ENCODE measurements at regions not wholly inside any gene's neighbourhood (a gene's known extent, or its start where the extent isn't known, plus 50 kb on each side); places are given as distances from the start of the nearest gene placed in this dataset.

DNA sequence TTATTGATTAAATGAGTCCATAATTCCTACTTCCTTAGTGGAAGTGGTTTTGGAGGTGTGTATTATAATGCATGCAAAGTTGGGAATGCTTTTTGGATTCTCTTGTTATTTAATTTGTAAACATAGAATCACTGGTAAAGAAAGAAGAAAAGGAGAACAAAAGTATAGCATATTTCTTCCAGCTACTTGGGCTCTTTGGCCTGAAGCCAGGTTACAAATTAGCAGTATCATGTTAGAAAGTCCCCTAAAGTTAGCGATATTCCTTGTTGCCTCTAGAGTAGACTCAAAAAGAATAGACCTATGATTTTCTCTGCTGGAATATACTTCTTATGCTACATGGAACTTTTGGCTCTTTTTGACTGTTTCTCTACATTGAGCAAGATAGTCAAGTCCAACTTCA is 60.6 kb upstream of the CD28 start:
- TF ChIP-seq, protein P1, sequence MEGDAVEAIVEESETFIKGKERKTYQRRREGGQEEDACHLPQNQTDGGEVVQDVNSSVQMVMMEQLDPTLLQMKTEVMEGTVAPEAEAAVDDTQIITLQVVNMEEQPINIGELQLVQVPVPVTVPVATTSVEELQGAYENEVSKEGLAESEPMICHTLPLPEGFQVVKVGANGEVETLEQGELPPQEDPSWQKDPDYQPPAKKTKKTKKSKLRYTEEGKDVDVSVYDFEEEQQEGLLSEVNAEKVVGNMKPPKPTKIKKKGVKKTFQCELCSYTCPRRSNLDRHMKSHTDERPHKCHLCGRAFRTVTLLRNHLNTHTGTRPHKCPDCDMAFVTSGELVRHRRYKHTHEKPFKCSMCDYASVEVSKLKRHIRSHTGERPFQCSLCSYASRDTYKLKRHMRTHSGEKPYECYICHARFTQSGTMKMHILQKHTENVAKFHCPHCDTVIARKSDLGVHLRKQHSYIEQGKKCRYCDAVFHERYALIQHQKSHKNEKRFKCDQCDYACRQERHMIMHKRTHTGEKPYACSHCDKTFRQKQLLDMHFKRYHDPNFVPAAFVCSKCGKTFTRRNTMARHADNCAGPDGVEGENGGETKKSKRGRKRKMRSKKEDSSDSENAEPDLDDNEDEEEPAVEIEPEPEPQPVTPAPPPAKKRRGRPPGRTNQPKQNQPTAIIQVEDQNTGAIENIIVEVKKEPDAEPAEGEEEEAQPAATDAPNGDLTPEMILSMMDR (IDR thresholded peaks at IDR 0.05): no peak
- DNase-seq: no peak
- H3K9ac ChIP-seq (ENCODE audit: low read depth in 2 of 2, low read length in 2 of 2): no peak overlapping the region
- peaks cover 16% of the 10 kb centered on the region for H3K4me1 ChIP-seq
- no peaks in the 10 kb centered on the region for H3K27me3 ChIP-seq
- H3K36me3 ChIP-seq: no peaks in the 10 kb centered on the region
- H3K27ac ChIP-seq: no peak overlapping the region
- intact Hi-C loops (cut with DNase I): no loop called here
- no peaks in the 10 kb centered on the region for H3K9me3 ChIP-seq
- no peak overlapping the region for H3K4me3 ChIP-seq

DNA sequence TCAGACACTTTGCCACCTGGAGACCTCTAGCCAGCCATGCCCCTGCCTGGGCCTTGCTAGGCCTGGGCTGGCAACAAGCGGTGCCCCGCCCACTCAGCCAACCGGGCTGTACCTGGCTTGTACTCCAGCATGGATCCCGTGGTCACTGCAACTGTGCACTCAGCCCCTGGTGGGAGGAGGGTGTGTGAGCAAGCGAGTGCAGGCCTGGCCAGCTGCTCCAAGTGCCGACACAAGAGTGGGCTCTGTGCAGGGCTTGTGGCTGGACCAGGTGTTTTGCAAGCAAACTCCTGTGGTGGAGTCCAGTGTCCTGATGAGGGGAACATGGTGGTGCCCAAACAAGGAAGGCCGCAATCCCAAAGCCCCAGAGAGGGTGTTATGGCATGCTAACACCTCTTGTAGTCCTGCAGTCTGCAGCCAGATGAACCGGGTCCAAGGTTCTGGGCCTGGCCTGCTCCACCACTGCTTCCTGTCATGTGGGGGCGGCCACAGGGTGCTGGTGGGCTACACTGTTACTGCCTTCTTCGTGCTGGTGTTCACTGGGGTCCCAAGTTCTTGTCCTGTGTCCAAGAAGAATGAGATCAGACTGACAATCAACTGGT is 60.1 kb upstream of the CD28 start:
- no peak for DNase-seq
- intact Hi-C loops (cut with DNase I): no loop called here

DNA sequence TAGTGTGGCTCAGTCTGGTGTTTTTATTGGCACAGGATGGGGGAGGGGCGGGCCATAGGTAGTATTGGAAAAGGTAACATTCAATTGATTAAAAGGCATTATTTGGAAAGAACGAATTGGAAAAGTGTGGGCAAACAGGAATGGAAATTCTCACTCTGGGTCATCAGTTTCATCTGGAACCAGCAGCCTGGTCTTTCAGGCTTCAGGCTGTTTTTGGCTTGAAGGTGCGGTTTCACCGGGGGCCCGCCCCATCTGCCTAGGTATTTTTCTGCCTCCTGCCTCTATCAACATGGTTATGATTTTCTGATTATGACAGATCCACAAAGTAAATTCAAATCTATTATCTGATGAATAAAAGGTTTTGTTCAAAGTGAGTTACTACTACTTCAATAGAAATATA is 59.5 kb upstream of the CD28 start:
- no peak for DNase-seq
- TF ChIP-seq, protein P1 (IDR thresholded peaks at IDR 0.05): no peak
- no peaks in the 10 kb centered on the region for H3K36me3 ChIP-seq
- H3K4me1 ChIP-seq: peaks cover 20% of the 10 kb centered on the region
- H3K9ac ChIP-seq (ENCODE audit: low read depth in 2 of 2, low read length in 2 of 2): no peak overlapping the region
- H3K9me3 ChIP-seq: no peaks in the 10 kb centered on the region
- H3K27me3 ChIP-seq: no peaks in the 10 kb centered on the region
- intact Hi-C loops (cut with DNase I): no loop called here
- no peak overlapping the region for H3K4me3 ChIP-seq
- H3K27ac ChIP-seq: no peak overlapping the region

More for the DNA sequence above, 60.1 kb upstream of the CD28 start:
- Histone ChIP-seq H3K36me3 (no peaks in the 10 kb centered on the region), H3K4me3 (no peak overlapping the region), H3K27ac (no peak overlapping the region), H3K9ac (ENCODE audit: low read depth in 2 of 2, low read length in 2 of 2) (no peak overlapping the region), H3K9me3 (no peaks in the 10 kb centered on the region), H3K27me3 (no peaks in the 10 kb centered on the region), H3K4me1 (peaks cover 20% of the 10 kb centered on the region)
- TF ChIP-seq, protein P1 (IDR thresholded peaks at IDR 0.05): no peak

DNA sequence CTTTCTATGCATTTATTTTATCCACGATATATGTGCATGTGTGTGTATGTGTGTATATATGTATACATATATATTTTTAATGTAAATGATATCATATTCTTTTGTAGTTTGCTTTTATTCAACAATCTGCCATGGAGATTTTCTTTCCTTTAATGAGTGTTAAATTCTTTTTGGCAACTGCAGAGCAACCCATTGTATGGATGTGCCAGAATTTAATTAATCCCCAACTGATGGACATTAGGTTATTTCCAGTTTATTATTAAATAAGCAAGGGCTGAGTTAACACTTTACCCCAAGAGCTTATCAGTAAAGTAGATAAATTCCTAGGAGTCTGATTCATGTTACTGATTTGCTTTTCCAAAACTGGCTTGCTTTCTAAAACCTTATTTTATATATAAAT is 58.9 kb upstream of the CD28 start:
- H3K27me3 ChIP-seq: no peaks in the 10 kb centered on the region
- H3K27ac ChIP-seq: no peak overlapping the region
- TF ChIP-seq, protein P1 (IDR thresholded peaks at IDR 0.05): no peak
- no peaks in the 10 kb centered on the region for H3K9me3 ChIP-seq
- no peaks in the 10 kb centered on the region for H3K36me3 ChIP-seq
- H3K9ac ChIP-seq (ENCODE audit: low read depth in 2 of 2, low read length in 2 of 2): no peak overlapping the region
- peaks cover 20% of the 10 kb centered on the region for H3K4me1 ChIP-seq
- H3K4me3 ChIP-seq: no peak overlapping the region
- DNase-seq: no peak
- intact Hi-C loops (cut with DNase I): no loop called here

DNA sequence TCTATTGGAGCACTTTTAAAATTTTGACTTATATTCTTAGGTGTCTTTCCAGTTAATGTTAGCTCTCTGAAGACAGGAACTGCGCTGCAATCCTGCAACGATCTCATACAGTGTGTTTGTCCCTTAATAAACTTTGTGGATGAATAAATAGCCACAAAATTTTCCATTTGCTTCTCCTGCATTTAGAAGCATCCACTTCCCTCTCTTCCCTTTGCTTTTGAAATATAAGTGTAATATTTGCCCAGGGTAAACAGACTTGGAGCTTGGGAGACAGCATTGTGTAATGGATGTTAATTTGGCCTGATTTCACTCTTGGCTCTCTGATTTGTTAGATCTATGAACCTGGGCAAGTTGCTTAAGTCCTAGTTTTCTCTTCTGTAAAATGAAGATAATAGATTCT is 58.2 kb upstream of the CD28 start:
- Histone ChIP-seq H3K9ac (ENCODE audit: low read depth in 2 of 2, low read length in 2 of 2) (no peak overlapping the region), H3K27ac (no peak overlapping the region), H3K36me3 (no peaks in the 10 kb centered on the region), H3K27me3 (no peaks in the 10 kb centered on the region), H3K9me3 (no peaks in the 10 kb centered on the region), H3K4me1 (peaks cover 20% of the 10 kb centered on the region), H3K4me3 (no peak overlapping the region)
- intact Hi-C loops (cut with DNase I): no loop called here
- no peak for DNase-seq
- TF ChIP-seq, protein P1 (IDR thresholded peaks at IDR 0.05): no peak

Measured in colonic mucosa (tissue), 4 donors.